ENCODE measurements at regions not wholly inside any gene's neighbourhood (a gene's known extent, or its start where the extent isn't known, plus 50 kb on each side); places are given as distances from the start of the nearest gene placed in this dataset.
"Not testable (repeated sequence)": the region's sequence is repeated elsewhere in the genome, so short reads cannot be mapped to it uniquely, and the experiment has no call there.

DNA sequence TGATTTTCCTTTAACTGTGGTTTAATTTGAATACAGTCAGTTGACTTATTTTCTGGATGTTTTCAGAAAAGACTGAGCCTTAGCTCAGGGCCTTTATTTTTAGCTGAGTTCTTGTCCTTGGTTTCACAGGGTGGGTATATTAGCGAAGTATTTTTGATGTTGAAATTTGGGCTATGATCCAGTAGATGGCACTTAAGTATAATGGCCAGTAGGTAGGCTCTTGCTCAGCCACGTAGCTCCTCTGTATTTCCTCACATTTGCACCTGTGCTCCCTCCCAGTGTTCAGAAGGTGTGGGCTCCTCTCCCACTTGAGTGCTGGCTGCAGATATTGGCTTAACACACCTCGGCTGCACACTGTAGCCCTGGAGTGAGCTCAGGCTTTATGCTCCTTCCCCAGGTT lies 549.9 kb upstream of the AMOT start:
- DNase-seq (ENCODE audit: low read depth, low spot score) = peak; percentile 4
- in situ Hi-C loops (cut with HindIII; ENCODE audit: low pct_unique_long_range_greater_than_20kb, low sequenced_read_pairs) = no loop called here

- in situ Hi-C loops (cut with HindIII; ENCODE audit: low pct_unique_long_range_greater_than_20kb, low sequenced_read_pairs) = no loop called here
- no peak for DNase-seq (ENCODE audit: low read depth, low spot score)
Measured at GRCh38 chrX:113389846-113390245, 549.2 kb upstream of the AMOT start.

DNA sequence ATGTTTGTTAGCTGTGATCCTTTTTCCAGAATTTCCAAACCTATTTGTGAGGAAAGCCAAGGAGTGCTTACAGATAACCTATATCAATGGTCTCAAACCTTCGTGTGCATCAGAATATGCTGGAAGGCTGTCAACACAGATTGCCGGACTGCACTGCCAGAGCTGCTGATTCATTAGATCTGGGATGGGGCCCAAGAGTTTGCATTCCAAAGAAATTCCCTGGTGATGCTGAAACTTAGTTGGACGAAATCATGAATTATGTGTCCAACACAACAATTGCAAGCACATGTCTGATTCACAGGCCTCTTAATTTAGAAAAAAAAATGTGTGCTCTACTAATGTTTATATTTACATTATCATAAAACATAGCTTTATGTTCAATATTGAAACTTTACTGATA lies 544.0 kb upstream of the AMOT start:
- in situ Hi-C loops (cut with HindIII; ENCODE audit: low pct_unique_long_range_greater_than_20kb, low sequenced_read_pairs) = no loop called here
- no peak for DNase-seq (ENCODE audit: low read depth, low spot score)

DNA sequence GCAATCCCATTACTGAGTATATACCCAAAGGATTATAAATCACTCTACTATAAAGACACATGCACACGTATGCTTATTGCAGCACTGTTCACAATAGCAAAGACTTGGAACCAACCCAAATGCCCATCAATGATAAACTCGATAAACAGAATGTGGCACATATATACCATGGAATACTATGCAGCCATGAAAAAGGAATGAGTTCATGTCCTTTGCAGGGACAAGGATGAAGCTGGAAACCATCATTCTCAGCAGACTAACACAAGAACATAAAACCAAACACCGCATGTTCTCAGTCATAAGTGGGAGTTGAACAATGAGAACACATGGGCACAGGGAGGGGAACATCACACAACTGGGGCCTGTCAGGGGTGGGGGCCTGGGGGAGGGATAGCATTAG lies 532.8 kb upstream of the AMOT start:
- in situ Hi-C loops (cut with HindIII; ENCODE audit: low pct_unique_long_range_greater_than_20kb, low sequenced_read_pairs); DNase-seq (ENCODE audit: low read depth, low spot score): not testable (repeated sequence)

DNA sequence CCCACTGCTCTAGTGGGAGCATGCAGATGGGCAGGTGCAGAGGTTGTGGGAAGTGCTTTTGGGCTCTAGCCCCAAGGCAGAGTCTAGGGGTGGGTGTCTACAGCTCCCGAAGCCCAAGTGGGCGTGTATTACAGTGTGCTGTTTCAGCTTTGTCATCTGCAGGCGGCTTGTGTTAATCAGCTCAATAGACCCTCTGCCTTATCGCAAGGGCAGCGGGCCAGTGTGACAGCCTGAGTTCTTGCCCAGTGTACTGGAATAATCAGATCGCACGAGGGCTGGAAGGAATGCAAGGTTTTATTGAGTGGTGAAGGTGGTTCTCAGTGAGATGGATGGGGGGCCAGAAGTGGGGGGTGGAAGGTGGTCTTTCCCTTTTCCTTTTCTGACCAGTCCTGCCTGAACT lies 529.4 kb upstream of the AMOT start:
- in situ Hi-C loops (cut with HindIII; ENCODE audit: low pct_unique_long_range_greater_than_20kb, low sequenced_read_pairs) = no loop called here

DNA sequence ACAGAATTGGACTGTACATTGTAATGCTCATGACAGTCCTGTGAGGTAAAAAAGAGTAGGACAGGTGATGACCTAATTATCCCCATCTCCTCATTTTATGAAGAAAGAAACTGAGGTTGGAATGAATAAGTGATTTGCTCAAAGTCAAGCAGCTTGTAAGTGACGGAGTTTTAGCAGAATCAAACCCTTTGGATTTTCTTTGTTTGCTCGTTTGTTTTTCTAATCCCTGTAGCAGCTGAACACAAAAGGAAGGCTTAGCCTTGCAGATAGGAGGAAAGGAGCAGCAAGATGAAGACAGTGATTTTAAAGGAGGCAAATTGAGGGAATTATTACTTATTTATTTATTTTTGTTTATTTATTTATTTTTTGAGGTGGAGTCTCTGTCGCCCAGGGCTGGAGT lies 528.4 kb upstream of the AMOT start:
- DNase-seq (ENCODE audit: low read depth, low spot score) = no peak
- in situ Hi-C loops (cut with HindIII; ENCODE audit: low pct_unique_long_range_greater_than_20kb, low sequenced_read_pairs) = no loop called here

More for the DNA sequence above, 529.4 kb upstream of the AMOT start:
- DNase-seq (ENCODE audit: low read depth, low spot score) = no peak

DNA sequence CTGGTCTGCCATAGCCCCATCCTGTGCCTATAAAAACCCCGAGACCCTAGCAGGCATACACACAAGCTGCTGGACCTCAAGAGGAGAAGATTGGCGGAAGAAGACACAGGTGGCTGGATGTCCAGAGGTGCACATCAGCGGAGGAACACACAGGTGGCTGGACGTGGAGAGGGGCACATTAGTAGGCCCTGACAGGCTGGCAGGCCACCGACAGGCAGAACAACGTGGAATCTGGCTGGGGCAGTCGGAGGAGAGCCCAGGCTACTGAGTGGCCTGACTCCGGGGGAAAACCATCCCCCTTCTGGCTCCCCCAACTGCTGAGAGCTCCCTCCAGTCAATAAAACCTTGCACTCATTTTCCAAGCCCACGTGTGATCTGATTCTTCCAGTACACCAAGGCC lies 512.5 kb upstream of the AMOT start:
- in situ Hi-C loops (cut with HindIII; ENCODE audit: low pct_unique_long_range_greater_than_20kb, low sequenced_read_pairs) = no loop called here
- DNase-seq (ENCODE audit: low read depth, low spot score) = no peak

DNA sequence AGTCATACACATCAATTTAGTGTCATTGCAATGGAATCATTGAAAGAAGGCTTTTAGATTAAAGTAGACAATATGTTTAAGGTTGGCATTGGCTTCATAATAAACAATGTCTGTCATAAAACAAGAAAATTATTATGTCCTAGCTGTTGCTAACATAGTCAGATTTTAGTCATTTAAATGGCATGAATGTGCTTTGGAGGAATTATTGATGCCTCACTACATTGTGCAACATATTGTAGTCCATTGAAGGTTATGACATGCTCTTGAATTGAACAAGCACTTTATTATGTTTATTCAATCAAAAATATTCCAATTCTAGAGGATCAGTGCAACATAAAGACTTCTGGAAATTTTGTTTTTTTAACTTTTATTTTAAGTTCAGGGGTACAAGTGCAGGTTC lies 489.8 kb upstream of the AMOT start:
- in situ Hi-C loops (cut with HindIII; ENCODE audit: low pct_unique_long_range_greater_than_20kb, low sequenced_read_pairs) = no loop called here
- DNase-seq (ENCODE audit: low read depth, low spot score) = no peak

DNA sequence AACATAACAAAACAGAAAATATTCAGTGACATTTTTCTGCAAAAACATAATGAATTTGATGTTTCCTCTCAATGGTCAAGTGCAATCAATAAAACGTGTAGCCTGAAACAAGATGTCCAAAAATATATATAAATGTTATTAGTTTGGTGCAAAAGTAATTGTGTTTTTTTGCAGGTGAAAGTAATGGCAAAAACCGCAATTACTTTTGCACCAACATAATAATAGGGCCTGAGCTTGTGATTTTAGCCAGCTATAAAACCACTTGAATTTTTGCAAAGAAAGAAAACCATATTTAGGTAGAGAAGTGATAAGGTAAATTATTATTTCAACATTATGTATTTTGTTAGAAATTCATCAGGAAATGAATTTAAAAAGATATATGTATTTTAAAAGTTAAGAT lies 475.3 kb upstream of the AMOT start:
- DNase-seq (ENCODE audit: low read depth, low spot score) = no peak
- in situ Hi-C loops (cut with HindIII; ENCODE audit: low pct_unique_long_range_greater_than_20kb, low sequenced_read_pairs) = no loop called here

DNA sequence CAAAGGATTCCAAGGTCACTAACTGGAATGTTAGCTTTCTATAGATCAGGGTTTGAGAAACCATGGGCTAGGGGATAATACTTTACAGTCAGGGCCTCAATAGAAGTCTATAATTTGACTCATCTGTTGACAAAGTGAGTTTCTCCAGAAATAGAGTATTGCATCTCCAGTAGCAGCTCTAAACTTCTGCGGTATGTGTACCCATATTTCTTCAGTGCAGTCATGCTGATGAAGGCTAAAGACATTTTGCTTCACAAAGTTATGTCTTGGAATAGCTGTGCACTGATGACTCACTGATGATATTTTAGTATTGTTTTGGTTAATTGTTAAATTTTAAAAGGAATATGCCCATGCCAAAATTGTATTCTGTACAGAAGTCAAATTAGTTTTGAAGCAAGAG lies 464.9 kb upstream of the AMOT start:
- in situ Hi-C loops (cut with HindIII; ENCODE audit: low pct_unique_long_range_greater_than_20kb, low sequenced_read_pairs) = no loop called here
- no peak for DNase-seq (ENCODE audit: low read depth, low spot score)

- DNase-seq (ENCODE audit: low read depth, low spot score) = no peak
- in situ Hi-C loops (cut with HindIII; ENCODE audit: low pct_unique_long_range_greater_than_20kb, low sequenced_read_pairs) = no loop called here
Measured at GRCh38 chrX:113300580-113300979, 459.9 kb upstream of the AMOT start.

- in situ Hi-C loops (cut with HindIII; ENCODE audit: low pct_unique_long_range_greater_than_20kb, low sequenced_read_pairs) = no loop called here
- no peak for DNase-seq (ENCODE audit: low read depth, low spot score)
Measured at GRCh38 chrX:113297437-113297836, 456.8 kb upstream of the AMOT start.

- in situ Hi-C loops (cut with HindIII; ENCODE audit: low pct_unique_long_range_greater_than_20kb, low sequenced_read_pairs) = no loop called here
- DNase-seq (ENCODE audit: low read depth, low spot score) = no peak
Measured at GRCh38 chrX:113289503-113289902, 448.9 kb upstream of the AMOT start.

DNA sequence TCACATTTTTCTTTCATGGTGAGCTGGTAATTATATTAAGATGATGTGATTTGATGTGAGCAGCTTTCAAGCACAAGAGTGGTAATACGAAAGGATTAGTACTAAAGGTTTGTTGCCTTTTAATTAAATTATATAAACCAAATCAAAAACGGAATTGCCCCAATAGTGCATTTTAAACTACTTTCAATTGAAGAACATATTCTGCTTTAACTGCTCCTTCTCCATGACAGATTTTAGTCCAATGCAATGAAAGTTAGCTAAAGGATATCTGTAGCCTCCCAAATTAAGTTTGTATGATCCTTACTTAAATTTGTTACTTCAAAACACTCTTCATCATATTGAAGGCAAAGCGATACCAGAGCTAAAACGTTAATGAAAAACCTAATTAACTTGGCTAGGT lies 447.1 kb upstream of the AMOT start:
- in situ Hi-C loops (cut with HindIII; ENCODE audit: low pct_unique_long_range_greater_than_20kb, low sequenced_read_pairs) = no loop called here
- no peak for DNase-seq (ENCODE audit: low read depth, low spot score)

GRCh38 chrX:113275804-113276203 lies 435.2 kb upstream of the AMOT start:
- in situ Hi-C loops (cut with HindIII; ENCODE audit: low pct_unique_long_range_greater_than_20kb, low sequenced_read_pairs) = no loop called here
- DNase-seq (ENCODE audit: low read depth, low spot score) = peak; percentile 5

- in situ Hi-C loops (cut with HindIII; ENCODE audit: low pct_unique_long_range_greater_than_20kb, low sequenced_read_pairs) = no loop called here
- DNase-seq (ENCODE audit: low read depth, low spot score) = no peak
Measured at GRCh38 chrX:113274791-113275190, 434.2 kb upstream of the AMOT start.

- in situ Hi-C loops (cut with HindIII; ENCODE audit: low pct_unique_long_range_greater_than_20kb, low sequenced_read_pairs) = no loop called here
- no peak for DNase-seq (ENCODE audit: low read depth, low spot score)
Measured at GRCh38 chrX:113274345-113274744, 433.7 kb upstream of the AMOT start.

- in situ Hi-C loops (cut with HindIII; ENCODE audit: low pct_unique_long_range_greater_than_20kb, low sequenced_read_pairs) = no loop called here
- DNase-seq (ENCODE audit: low read depth, low spot score) = no peak
Measured at GRCh38 chrX:113269203-113269602, 428.6 kb upstream of the AMOT start.

GRCh38 chrX:113260474-113260873 lies 419.8 kb upstream of the AMOT start:
- in situ Hi-C loops (cut with HindIII; ENCODE audit: low pct_unique_long_range_greater_than_20kb, low sequenced_read_pairs) = no loop called here
- peak; percentile 55 for DNase-seq (ENCODE audit: low read depth, low spot score)

- in situ Hi-C loops (cut with HindIII; ENCODE audit: low pct_unique_long_range_greater_than_20kb, low sequenced_read_pairs) = no loop called here
- DNase-seq (ENCODE audit: low read depth, low spot score) = no peak
Measured at GRCh38 chrX:113222305-113222704, 381.7 kb upstream of the AMOT start.
